ENCODE measurements at regions not wholly inside any gene's neighbourhood (a gene's known extent, or its start where the extent isn't known, plus 50 kb on each side); places are given as distances from the start of the nearest gene placed in this dataset.

DNA sequence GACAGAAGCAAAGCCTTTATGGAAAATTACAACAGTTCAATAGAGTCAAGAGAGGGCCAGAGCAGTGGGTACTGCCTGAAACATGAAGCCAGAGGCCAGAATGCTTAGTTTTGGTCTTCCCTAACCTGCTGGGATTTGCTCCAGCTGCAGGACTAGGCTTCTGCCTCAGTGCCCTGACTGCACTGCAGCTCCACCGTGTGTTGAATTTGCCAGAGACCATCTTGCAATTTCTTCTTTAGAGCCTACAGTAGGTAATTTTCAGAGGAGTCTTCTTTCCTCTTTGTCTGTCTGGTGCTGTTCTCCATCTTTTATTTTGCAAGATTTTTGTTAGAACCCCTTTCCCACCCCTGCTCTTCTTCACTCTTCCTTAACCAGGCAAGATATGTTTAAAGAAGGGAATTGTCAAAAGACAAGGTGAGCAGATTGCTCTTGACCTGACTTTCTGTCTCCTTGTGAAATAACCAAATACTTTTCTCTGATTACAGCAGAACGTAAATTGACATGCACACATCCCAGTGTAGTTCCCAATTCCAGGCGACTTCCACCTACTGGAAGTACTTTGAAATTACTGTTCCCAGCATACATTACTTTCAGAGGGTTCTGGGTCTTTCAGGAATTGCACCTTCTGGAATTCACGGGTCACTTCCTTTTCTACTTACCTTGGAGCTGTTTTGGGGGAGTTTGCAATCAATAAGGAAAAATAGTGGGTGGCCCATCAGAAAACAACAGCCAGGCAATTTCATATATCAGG is 161.2 kb downstream of the MINAR1 start:
- TF ChIP-seq CTCF (IDR thresholded peaks at IDR 0.05) (no peak), POLR2A (IDR thresholded peaks at IDR 0.05) (no peak)
